Lower lobe of right lung (tissue), 2 donors: ENCODE measurements at regions not wholly inside any gene's neighbourhood (a gene's known extent, or its start where the extent isn't known, plus 50 kb on each side); places are given as distances from the start of the nearest gene placed in this dataset.

ENCODE experiments used
- ATAC-seq, 2 donors: fragments of 200-7000 bp; cut with Tn5 transposase; one replicate each; pipeline ENCODE4 v1.9.1; 2020 to 2022; ENCODE audit warnings: mild to moderate bottlenecking in 2 of 2, moderate library complexity in 2 of 2
- DNase-seq: peaks from one replicate; pipeline ENCODE4 v3.0.0-alpha.2; 2020
- H3K27ac ChIP-seq: fragments of 200-600 bp; one replicate; pipeline ENCODE4 v1.8.0; 2022
- H3K27me3 ChIP-seq: fragments of 200-600 bp; one replicate; pipeline ENCODE4 v1.8.0; 2022; ENCODE audit warnings: low read depth
- H3K36me3 ChIP-seq: fragments of 200-600 bp; one replicate; pipeline ENCODE4 v1.8.0; 2022; ENCODE audit warnings: mild to moderate bottlenecking
- H3K4me1 ChIP-seq: fragments of 200-600 bp; one replicate; pipeline ENCODE4 v1.8.0; 2022
- H3K4me3 ChIP-seq: fragments of 200-600 bp; one replicate; pipeline ENCODE4 v1.8.0; 2022; ENCODE audit warnings: mild to moderate bottlenecking
- H3K9me3 ChIP-seq: fragments of 200-600 bp; one replicate; pipeline ENCODE4 v1.8.0; 2022
- CTCF ChIP-seq: fragments of 200-600 bp; IDR thresholded peaks from one replicate; pipeline ENCODE4 v1.8.0; 2022; ENCODE audit warnings: antibody characterized with exemption, mild to moderate bottlenecking
- intact Hi-C: fragments of 100-400 bp; cut with DNase I; formaldehyde crosslinking; loops from one replicate; pipeline ENCODE4 v1.11.0; 2022
- donor health status: DM: no; HTN: yes; CAD: no; lungs with severe emphysema.

GRCh38 chr17:52759864-52760263 is 601.4 kb upstream of the CA10 start:
- intact Hi-C loops = no loop called here
- no peak for ATAC-seq
- Histone ChIP-seq H3K27me3 (no peaks in the 10 kb centered on the region), H3K27ac (no peak overlapping the region), H3K9me3 (no peaks in the 10 kb centered on the region), H3K4me1 (no peaks in the 10 kb centered on the region), H3K36me3 (no peaks in the 10 kb centered on the region), H3K4me3 (no peak overlapping the region)
- TF ChIP-seq CTCF = no peak
- DNase-seq = no peak

GRCh38 chr17:52758481-52758880 is 600.0 kb upstream of the CA10 start:
- H3K4me3 ChIP-seq = no peak overlapping the region
- H3K27me3 ChIP-seq = no peaks in the 10 kb centered on the region
- DNase-seq (no peak), ATAC-seq (no peak)
- TF ChIP-seq CTCF = no peak
- intact Hi-C loops = no loop called here
- H3K27ac ChIP-seq = no peak overlapping the region
- no peaks in the 10 kb centered on the region for H3K36me3 ChIP-seq
- H3K9me3 ChIP-seq = no peaks in the 10 kb centered on the region
- H3K4me1 ChIP-seq = no peaks in the 10 kb centered on the region

GRCh38 chr17:52756746-52757145 is 598.2 kb upstream of the CA10 start:
- TF ChIP-seq CTCF = no peak

GRCh38 chr17:52754838-52755237 is 596.3 kb upstream of the CA10 start:
- H3K27ac ChIP-seq = no peak overlapping the region
- H3K4me3 ChIP-seq = no peak overlapping the region
- H3K27me3 ChIP-seq = no peaks in the 10 kb centered on the region
- no peaks in the 10 kb centered on the region for H3K36me3 ChIP-seq
- H3K9me3 ChIP-seq = no peaks in the 10 kb centered on the region
- H3K4me1 ChIP-seq = no peaks in the 10 kb centered on the region
- ATAC-seq = no peak
- intact Hi-C loops = no loop called here
- no peak for DNase-seq
- TF ChIP-seq CTCF = no peak

More at GRCh38 chr17:52756746-52757145, 598.2 kb upstream of the CA10 start:
- DNase-seq = no peak
- H3K4me1 ChIP-seq = no peaks in the 10 kb centered on the region
- intact Hi-C loops = no loop called here
- H3K27ac ChIP-seq = no peak overlapping the region
- no peaks in the 10 kb centered on the region for H3K36me3 ChIP-seq
- no peak overlapping the region for H3K4me3 ChIP-seq
- ATAC-seq = no peak
- H3K9me3 ChIP-seq = no peaks in the 10 kb centered on the region
- H3K27me3 ChIP-seq = no peaks in the 10 kb centered on the region

- no peak for TF ChIP-seq CTCF
- Histone ChIP-seq H3K27me3 (no peaks in the 10 kb centered on the region), H3K9me3 (no peaks in the 10 kb centered on the region), H3K4me3 (no peak overlapping the region), H3K27ac (no peak overlapping the region), H3K36me3 (no peaks in the 10 kb centered on the region), H3K4me1 (no peaks in the 10 kb centered on the region)
- intact Hi-C loops = no loop called here
- ATAC-seq (peak in 1 of 2 donors; percentile 30), DNase-seq (no peak)
Measured at GRCh38 chr17:52751051-52751450, 592.5 kb upstream of the CA10 start.

- Histone ChIP-seq H3K4me3 (no peak overlapping the region), H3K9me3 (no peaks in the 10 kb centered on the region), H3K27me3 (no peaks in the 10 kb centered on the region), H3K36me3 (no peaks in the 10 kb centered on the region), H3K27ac (no peak overlapping the region), H3K4me1 (no peaks in the 10 kb centered on the region)
- TF ChIP-seq CTCF = no peak
- ATAC-seq = no peak
- no peak for DNase-seq
- intact Hi-C loops = no loop called here
Measured at GRCh38 chr17:52744179-52744578, 585.7 kb upstream of the CA10 start.
